NCI-H2171 (cell line): ENCODE measurements at regions not wholly inside any gene's neighbourhood (a gene's known extent, or its start where the extent isn't known, plus 50 kb on each side); places are given as distances from the start of the nearest gene placed in this dataset.

ENCODE experiments used
- DNase-seq: peaks from one replicate; lab custom pipeline; 2025; lab: John Stamatoyannopoulos, UW

- no peak for DNase-seq
Measured at GRCh38 chr1:222288053-222288452, 259.9 kb downstream of the HHIPL2 start.

DNA sequence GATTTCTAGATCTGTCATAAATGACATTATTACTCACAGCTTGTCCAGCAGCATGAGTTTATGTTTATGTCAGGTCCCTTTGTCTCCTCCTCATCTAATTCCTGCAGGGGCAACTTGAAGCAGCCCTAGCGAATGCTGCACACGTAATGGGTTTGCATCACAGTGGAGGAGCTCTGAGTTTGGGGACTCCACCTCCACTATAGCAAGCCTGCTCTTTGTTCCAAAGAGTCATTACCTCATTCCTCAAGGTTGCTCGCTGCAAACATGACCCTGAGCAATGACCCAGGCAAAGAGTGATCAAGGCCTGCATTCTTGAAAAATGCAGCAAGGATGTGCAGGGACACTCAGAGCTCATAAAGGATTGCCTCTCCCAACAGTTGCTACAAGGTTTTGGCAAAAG, 261.9 kb downstream of the HHIPL2 start:
- no peak for DNase-seq

DNA sequence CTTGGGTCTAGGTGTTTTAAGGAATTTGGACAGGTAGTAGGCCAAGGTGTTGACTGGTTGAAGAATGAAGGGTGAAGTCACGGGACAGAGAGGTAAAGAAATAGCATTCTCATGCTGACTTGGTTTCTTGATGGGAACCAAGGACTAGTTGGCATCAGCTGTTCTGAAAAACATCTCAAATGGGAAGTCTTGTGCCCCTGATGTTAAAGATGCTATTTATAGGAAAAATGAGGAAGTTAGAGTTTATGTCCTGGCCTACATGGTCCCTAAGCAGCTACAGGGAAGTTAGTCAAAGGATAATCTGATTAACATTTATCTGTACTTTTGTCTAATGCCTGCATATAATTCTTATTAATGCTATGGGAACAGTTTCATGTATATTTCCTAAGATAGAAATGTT, 262.4 kb downstream of the HHIPL2 start:
- DNase-seq, result no peak

DNA sequence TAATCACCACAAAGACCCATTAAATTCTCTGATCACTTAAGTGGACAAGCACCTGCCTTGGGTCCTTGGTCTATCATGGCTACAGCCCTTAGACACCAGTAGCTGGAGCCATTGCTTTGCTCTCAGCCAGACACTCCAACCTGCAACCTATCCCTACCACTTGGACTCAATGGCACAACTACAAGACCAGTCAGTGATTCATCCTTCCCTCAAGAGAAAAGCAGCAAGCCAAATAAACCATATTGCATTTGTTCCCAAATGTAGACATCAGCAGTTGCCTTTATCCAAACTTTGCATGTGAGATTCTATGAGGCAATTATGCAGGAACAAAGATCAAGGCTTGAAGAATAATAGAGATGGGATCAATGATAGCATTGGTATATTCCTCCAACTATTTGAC, 263.4 kb downstream of the HHIPL2 start:
- DNase-seq, result no peak

DNA sequence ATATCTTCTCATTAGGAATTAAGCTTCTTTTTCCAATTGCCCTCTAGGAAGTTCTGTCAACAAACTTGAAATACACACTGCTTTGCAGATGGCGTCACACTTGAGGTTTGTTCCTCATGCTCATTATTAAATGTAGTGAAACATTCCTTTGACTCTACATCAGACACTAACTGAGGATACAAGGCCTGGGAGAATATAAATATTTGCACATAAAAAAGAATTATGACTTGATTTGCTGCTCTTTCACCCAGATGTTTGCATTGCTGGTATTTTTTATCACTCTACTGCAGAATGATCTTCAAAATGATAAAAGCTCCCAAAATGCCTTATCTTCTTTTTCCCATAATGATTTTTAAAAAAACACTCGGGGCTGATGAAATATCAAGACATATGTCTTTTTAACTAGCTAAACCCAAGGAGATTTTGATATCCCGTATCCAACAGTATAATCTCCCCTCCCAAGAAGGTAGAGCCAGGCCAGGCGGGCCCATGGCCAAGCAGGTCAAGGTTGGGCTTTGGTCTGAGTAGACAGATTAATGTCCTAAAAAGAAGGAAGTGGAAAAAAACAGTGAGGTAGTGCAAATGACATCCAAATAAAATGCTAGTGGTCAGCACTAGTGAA, 264.6 kb downstream of the HHIPL2 start:
- DNase-seq, result no peak

GRCh38 chr1:222279591-222279990, 268.3 kb downstream of the HHIPL2 start:
- DNase-seq, result no peak

DNA sequence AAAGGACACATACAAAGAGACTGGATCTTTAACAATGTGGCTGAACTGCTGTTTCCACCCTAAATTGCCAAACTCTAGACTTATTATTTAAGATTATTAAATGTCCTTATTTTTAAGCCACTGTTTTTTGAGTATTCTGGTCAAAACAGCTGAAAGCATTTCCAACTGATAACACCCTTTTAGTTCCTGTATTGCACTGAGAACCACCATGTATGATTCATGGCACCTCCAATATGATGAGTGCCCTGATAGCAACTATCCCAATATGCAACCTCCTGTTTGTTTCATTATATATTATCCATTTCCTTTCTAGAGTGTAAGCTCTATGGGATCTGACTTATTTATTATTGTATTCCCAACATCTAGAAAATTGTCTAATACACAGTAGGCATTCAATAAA, 269.4 kb downstream of the HHIPL2 start:
- no peak for DNase-seq

DNA sequence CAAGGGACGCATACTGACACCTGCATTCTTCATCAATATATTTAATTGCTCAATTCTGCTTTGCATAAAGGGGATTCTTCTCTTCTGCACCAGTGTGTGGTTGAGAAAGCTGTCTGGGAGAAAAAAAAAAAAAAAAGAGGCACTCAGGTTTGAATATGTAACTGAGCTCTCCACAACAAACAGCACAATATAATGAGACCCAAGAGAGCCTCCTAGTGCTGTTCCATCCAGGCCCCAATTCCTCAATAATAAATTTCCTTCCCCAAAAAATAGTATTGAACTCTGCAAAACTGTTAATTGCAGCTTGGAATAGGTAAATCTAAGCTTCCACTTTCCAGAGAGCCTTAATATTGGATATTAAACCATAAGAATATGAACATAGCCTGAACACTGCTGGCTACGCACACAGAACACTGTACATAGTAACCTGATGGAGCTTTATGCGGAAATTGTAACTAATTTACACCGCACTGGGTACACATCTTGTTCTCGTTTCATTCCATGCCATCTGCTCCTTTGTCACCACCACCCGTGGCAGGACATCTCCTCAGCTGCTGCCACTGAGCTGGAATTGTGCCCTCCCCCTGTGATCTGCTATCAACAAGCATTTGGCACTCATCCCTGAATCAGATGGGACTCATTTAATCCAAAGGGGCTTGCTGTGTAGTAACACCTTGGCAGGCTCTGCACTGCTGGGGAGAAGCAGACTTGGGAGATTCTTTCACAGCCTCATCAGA, 272.0 kb downstream of the HHIPL2 start:
- peak; percentile 72 for DNase-seq

- no peak for DNase-seq
Measured at GRCh38 chr1:222275001-222275728, 272.7 kb downstream of the HHIPL2 start.

DNA sequence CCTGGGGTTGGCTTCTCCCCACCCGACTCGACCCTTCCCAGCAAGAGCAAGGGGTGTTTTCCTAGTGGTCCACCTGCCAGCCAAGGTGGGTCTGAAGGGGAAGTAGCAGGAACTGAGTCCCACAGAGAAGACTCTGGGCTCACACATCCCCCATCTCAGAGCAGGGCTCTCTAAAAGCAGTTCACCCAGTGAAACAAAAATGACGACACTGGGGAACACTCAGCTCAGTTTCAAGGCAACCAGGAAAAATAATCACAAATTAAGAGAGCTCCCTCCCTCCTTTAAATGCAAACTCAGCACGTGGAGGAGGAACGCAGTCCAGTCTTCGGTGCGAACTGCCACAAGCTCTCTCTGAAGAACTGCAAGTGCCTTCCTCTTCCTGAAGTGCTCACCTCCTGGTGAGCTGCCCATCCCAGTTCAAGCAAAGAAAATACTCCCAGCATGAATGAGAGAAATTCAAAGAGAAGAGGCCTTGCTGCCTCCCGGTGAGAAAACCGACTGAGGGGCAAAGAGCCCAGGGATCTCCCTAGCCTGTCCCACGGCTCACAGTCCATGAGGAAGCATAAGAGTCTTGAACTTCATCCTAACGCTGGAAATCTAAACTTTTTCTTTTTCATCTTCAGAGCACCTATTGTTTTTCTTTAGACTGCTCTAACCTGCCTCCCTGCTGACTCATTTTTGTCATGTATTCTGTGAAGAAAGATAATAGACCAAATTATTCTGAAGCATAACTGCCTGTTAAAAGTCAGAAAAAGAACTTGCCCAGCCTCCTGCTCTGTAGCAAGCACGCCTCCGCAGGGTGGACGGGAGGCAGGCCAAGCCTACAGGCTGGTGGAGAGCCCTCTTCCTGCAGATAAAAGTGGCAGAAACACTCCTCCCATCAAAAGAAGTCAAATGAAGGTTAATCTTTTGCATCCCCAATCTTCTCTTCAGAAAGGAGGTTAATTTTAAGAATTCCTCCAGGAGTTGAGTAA, 281.4 kb downstream of the HHIPL2 start:
- no peak for DNase-seq

DNA sequence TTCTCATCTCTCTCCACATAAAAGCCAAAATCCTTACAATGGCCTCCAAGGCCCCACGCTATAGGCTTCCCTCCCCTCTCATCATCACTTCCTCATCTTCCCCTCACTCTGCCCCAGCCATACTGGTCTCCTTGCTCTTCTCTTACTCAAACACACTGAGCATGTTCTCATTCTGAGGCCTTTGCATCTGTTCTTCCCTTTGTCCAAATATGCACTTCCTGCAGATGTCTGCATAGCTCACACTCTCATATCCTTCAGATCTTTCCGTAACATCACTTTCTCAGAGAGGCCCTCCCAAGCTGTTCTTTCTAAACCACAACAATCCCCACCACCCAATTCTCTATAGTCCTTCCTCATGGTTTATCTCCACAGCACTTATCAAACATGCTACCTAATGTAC, 284.1 kb downstream of the HHIPL2 start:
- no peak for DNase-seq

- no peak for DNase-seq
Measured at GRCh38 chr1:222257027-222257426, 290.9 kb downstream of the HHIPL2 start.

GRCh38 chr1:222256058-222256457, 291.8 kb downstream of the HHIPL2 start:
- DNase-seq, result no peak

DNA sequence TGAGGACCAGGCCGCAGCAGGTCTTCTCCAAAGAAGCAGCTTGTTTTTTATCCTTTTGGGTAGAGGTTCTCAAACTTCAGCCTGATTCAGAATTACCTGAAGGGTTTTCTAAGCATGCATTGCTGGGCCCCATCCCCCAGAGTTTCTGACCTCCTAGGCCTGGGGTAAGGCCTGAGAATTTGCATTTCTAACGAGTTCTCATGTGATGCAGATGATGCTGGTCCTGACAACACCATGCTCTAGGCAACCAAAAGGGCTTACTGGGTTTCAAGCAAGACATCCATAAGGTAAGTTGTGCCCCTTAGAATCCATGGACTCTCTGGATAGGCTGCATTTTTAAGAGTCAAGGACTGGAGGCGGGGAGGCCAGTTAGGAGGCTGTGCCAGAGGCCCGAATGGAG, 295.1 kb downstream of the HHIPL2 start:
- no peak for DNase-seq

DNA sequence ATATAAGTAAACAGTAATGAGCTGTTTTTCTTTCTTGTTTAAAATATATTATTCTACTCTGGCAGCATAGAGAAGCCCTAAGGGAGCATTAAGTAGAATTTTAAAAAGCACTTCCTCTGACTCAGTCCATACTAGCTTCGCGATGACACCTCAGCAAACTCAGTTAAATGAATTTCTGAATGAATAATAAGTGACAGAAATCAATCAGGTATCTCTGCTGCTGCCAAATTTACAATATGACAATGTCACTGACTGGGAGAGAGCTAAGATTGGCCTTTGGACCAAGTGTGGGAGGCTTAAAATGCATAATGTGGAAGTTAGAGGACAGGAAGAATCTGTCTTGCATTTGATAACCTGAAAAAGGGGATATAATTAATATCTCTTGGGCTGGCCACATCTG, 296.1 kb downstream of the HHIPL2 start:
- no peak for DNase-seq

DNA sequence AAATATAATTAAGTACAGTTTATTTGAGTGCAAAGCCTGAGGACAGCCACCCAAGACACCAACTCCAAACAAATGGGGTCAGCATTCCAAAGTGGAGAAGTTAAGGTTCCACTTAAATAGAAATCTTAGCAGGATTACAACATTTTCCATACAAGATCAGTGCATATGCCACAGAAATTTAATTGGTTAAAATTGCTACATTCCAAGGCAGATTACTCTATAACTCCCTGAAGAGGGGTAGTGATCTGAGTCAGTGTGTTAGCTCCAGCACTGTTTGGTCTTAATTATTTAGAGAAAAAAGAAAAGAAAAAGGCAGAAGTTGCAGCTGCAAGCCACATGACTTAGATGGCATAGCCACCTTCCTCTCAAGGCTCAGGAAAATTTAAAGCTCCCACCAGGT, 297.5 kb downstream of the HHIPL2 start:
- no peak for DNase-seq

- no peak for DNase-seq
Measured at GRCh38 chr1:222247811-222248310, 300.0 kb downstream of the HHIPL2 start.

GRCh38 chr1:222247081-222247480, 300.8 kb downstream of the HHIPL2 start:
- no peak for DNase-seq

DNA sequence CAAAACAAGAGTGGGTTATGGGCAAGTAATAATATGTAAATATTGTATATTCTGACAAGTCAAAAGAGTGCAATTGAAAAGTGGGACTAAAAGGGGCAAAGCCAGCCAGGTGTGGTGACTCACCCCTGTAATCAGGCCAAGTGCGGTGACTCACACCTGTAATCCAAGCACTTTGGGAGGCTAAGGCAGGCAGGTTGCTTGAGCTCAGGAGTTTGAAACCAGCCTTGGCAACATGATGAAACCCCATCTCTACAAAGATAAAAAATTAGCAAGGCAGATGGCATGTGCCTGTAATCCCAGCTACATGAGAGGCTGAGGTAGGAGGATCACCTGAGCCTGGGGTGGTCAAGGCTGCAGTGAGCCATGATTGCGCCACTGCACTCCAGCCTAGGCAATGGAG, 304.0 kb downstream of the HHIPL2 start:
- DNase-seq, result no peak

- no peak for DNase-seq
Measured at GRCh38 chr1:222242492-222242891, 305.4 kb downstream of the HHIPL2 start.

GRCh38 chr1:222241410-222241809, 306.5 kb downstream of the HHIPL2 start:
- DNase-seq, result no peak
